22Rv1 (cell line): ENCODE measurements at regions not wholly inside any gene's neighbourhood (a gene's known extent, or its start where the extent isn't known, plus 50 kb on each side); places are given as distances from the start of the nearest gene placed in this dataset.

Source experiments
- CTCF ChIP-seq: fragments of 450-650 bp; IDR thresholded peaks from 2 replicates; pipeline ENCODE4 v1.5.1; 2017; ENCODE audit warnings: mild to moderate bottlenecking
- ZFX ChIP-seq: fragments of 450-650 bp; IDR thresholded peaks from 2 replicates; pipeline ENCODE4 v1.6.1; 2017; ENCODE audit warnings: antibody characterized with exemption, borderline replicate concordance

GRCh38 chr6:85112540-85112939 lies 337.3 kb upstream of the NT5E start:
- no peak for TF ChIP-seq CTCF
- no peak for TF ChIP-seq ZFX
